RPMI8226 (cell line): ENCODE measurements at regions not wholly inside any gene's neighbourhood (a gene's known extent, or its start where the extent isn't known, plus 50 kb on each side); places are given as distances from the start of the nearest gene placed in this dataset.

Experiments
- DNase-seq: peaks from one replicate; pipeline ENCODE4 v3.0.0-alpha.2; 2015

DNA sequence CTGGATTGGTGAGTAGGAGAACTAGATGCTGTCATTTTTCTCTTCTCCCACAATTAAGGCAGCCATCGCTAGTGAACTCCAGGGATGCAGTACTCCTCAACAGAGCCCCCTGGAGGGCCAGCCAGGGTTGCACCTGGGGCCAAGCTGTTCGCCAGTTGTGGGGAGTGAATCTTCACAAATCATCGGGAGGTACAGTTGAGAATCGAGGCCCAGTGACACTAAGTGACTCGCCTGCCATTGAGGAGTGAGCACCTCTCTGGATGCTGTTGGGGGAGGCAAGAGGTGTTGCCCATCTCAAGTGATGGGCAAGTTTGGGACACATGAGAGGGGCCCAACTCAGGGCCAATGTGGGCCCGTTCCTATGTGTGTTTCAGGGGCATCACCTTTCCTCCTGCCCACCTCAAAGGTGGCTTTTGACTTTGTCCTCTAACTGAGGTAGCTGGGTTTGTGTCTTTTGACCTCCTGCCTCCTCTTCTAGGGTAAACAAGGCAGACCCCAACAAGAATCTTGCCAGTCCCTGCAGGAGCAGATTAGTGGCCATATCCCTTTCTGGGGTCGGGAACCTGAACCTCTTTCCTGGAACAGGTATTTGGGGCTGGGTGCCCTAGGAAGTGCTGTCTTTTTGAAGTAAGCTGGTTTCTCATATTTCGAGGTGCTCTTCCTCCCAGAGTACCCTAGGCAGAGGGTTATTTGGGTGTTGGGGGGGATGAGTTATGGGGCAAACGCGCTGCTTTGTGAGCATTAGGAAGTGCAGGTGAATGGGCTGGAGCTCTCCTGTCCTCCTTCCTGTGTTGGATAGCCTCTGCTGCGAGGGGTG, 181.2 kb downstream of the MACROH2A1 start:
- no peak for DNase-seq

GRCh38 chr5:135216471-135217343, 182.3 kb downstream of the MACROH2A1 start:
- DNase-seq, result no peak

- no peak for DNase-seq
Observed at GRCh38 chr5:135215617-135216470, 181.8 kb upstream of the PITX1 start.

DNA sequence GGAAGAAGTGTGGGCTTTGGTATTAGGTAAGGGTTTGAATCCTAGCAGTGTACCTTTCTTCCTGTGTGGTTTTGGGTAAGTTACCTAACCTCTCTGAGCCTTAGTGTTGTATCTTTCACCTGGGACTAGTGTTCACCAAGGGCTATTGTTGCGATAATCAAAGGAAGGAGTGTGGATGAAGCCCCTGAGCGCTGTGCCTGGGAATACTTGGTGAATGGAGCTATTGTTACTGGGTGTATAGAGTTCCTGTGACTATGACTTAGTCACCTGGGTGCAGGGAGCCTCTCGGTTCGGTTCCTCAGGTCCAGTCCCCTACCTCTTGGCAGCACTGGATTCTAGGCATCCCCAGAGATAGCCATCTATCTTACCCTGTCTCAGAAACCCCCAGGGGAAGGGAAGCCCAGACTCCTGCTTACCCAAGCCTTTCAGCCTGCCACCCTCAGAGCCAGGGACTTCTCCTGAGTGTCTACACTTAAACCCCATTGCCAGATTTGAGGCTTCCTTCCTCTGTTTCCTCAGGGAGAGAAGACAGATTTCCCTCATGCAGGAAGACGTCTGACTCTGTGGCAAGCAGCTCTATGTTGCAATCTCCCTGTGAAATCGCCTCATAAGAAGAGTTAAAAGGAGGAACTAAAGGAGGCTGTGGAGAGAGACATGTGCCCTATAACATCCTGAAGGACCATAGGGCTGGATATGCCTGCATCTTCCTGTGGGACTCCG, 181.0 kb upstream of the PITX1 start:
- no peak for DNase-seq

DNA sequence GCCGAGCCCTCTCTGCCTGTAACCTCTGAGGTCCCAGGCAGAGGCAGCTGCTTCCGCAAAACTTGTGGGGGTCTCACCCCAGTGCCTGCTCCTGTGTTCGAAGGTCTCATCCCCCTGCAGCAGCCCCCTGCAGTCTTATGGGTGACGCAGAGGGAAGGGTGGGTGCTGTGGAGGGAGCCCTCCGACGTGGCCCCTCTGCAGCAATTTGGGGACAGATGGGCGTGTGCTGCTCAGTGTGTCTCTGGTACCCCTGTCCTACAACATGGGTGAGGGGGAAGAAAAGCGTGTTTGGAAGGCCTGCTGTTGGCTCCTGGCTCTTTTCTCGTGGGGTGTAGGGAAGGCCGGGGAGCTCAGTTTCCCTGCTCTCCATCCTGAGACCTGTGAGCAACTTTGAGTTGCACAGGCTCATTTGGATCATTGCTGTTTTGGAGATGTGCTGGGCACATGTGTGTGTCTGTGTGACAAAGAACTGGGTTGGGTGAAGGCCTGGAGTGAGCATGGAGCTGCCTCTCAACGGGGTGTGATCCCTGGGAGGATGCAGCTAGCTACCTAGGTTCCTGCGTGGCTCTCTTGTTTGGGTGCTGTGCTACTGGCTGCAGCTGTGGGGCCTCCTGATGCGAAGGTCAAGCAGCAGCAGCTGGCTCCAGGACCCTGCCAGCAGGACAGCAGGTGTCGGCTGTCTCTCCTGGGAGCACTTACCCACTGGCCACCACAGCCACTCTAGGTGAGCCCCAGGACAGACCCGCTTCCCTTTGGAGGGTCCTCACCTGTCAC, 179.6 kb upstream of the PITX1 start:
- no peak for DNase-seq

DNA sequence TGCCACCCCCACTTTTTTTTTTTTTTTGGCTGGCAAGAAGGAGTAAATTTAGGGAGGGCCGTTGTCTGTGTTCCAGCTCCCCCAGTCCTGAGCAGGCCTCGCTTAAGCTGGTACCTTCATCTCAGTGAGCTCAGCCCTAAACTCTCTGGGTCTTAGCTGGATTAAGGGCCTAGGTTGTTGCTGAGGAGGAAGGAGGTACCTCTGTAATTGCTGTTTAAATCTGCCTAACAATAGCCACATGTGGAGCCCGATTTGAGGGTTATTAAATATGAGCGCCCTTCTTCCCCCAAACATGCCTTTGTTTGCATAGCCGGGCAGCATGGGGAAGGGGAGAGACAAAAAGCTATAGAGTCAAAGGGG, 179.0 kb upstream of the PITX1 start:
- DNase-seq, result no peak

DNA sequence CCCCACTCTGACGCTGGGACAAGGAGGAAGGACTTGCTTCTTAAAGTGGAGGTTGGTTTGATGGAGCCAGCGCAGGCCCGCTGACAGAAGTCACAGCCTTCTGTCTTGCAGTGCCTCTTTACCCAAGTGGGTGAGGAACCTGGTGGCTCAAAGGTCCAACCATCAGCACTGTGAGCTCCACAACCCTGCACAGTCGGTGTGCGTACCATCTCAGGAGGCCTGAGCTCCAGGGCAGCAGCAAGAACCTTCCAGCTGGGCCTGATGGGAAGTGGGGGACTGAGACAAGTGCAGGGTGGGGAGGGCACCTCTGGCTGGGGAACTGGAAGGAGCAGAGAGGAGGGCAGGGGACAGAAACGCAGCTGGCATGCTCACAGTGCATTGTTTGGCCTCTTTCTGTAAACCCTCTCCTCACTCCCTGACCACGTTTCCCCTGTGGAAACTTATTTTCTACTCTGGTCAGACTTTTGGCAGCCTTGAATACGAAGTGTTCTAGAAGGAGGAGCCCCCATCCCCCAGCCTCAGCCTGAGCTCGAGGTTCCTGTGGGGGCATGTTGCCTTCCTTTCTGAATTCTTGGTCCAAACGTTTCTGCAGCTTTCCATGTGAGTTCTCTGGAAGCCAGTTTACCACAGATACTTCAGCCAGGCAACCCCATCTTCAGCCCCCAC, 178.5 kb upstream of the PITX1 start:
- DNase-seq, result no peak

- DNase-seq, result no peak
Observed at GRCh38 chr5:135211791-135212190, 177.8 kb upstream of the PITX1 start.

- no peak for DNase-seq
Observed at GRCh38 chr5:135211083-135211790, 177.2 kb upstream of the PITX1 start.

DNA sequence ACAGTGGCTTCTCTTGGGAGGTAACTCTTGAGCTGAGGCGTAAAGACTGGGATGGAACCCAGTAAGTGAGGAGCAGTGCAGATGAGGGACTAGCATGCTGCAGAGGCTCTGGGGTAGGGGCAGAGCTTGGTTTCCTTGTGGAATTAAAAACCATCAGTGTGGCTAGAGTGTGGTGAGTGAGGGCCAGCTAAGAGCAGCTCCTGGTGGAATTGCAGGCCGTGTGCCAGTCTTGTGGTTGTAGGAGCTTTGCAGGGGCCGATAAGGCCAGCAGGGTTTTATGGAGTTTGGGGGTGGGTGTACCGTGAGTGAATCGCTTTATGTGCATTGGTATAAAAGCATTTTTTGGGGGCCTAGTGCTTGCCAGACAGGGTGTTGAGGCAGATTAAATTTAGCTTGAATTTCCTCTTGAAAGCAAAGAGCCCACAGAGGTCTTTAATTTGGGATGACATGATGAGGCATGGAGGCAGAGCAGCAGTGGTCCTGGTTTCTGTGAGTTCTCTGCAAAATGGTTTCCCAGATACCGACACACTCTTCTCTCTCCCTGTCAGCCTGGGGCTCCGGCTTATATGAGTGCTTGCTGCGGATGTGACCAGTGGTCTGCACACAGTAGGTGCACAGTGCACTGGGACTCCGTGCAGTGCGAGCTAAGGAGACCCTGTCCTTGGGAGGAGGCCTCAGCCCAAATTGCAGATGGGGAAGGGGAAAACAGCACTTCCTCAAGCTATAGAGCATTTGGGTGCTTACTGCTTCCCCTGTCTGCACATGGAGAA, 176.4 kb upstream of the PITX1 start:
- no peak for DNase-seq

DNA sequence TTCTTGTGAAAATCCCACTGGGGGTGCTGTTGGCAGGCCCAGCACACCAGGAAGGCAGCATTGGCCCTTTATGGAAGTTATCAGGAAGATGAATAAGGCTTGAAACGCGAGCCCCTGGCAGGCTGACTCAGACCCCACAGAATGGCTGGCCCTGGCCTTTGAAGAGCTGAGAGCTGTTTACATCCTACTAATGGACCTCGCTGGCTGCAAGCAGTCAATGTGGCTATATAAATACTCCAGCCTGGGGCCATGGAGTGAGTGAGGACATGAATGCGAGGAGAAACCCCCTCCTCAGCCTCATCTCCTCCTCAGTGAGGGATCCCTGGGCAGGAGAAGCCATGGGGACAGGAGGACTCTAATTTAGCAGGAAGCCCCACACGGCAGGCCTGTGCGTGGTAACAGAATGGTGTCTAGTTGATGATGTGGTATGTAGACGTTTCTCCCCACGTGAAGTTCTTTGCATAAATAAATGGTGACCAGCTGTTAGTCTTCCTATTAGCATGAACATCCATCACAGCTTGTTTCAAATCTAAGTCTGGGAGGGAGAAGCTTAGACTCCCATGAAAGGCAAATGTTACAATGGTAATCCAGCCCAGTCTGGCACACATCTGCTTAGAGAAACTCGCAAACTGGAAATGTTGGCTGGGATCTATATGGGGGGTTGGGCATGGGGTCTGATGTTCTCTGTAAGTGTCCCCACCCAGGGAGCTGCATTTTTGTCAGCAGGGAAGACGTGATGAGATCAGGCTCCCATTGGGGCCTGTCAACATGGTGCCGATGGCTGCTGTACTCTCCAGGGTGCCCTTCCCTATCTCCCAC, 175.1 kb upstream of the PITX1 start:
- no peak for DNase-seq

DNA sequence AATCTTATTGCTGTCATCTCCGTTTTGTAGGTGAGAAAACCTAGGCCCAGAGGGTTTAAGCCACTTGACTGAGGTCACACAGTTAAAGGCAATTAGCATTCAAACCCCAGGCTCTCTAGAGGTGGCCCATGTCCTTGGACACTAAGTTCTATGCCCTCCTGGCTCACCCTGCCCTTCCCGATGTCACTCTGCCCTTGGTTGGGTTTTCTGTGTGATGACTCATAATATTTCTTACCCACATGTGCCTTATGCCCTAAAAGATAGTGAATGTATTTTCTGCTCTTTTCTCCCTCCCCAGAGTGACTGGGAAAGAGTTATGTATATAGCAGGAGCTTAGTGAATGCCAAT, 174.5 kb upstream of the PITX1 start:
- DNase-seq, result no peak

DNA sequence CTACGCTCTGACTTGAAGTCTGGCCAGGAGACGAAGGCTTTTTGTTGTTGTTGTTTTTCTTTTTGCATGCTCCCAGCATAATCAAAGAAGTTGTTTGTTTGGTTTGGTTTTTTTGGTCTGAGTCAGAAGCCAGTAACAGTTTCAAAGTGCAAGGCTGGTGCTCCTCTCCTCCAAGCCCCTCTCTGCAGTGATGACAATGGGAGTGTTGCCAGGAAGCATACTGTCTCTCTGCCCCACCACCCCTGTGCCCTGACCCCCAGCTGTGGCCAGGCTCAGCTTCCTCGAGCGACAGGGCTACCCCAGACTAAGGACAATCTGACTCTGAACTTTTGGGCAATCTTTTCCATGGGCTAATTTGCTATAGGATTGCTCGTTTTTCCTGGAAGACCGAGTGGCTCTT, 173.8 kb upstream of the PITX1 start:
- DNase-seq, result no peak

- no peak for DNase-seq
Observed at GRCh38 chr5:135206862-135207261, 172.8 kb upstream of the PITX1 start.

GRCh38 chr5:135205632-135206349, 171.8 kb upstream of the PITX1 start:
- DNase-seq, result no peak

DNA sequence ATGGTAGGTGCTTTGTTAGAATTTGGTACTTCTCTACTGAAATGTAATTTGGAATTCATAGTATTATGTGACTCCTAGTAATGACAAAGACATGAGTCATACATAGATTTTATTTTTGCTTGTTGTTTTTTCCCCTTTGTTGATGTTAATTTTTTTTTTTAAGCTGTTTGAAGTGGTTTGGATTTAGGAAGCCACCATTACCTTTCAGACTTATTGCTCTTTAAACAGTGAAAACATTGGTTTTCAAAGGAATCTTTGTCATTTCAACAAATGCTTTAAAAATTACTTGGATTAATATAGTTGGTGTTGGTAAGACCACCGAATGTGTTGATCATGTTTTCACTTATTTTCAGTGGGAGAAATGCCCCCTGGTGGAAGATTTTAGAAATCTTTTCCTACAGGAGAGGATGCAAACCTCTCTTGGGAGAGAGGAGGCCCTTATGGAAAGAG, 170.1 kb upstream of the PITX1 start:
- DNase-seq, result no peak

DNA sequence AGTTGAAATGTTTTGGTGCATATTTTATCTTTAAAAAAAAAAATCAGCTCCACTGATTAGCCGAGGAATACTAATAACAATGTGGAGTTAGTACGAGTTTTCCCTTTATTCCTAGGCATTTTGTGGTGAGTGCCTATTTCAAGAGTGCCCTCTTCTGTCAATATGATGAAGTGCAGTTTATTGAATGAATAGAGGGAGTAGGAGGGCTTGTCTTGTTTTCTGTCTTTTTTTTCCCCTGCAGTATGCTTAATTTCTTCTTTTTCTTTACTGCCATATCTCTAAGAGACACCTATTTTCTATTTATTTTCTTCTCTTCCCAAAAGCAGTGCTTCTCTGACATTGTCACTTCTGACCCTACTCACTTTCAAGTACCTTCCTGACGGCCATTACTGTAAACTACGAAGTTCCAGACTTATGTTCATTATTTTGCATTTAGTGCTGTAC, 169.6 kb upstream of the PITX1 start:
- DNase-seq, result peak; percentile 28

DNA sequence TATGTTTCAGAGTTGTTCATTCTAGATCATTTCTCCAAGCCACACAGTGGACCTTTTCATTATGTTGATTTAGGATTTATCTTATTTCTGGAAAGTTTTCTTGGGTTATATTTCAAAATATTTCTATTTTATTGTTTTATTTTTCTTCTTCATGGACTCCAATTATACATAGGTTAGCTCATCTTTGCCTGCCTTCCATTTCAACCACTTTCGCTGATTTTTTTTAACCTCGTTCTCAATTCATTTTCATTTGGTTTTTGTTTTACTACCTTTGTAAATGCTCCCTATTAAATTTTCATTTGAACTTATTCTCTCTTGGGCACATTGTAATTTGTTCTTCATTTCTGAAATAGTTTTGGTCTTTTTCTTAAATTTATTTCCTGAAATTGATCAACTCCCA, 169.0 kb upstream of the PITX1 start:
- DNase-seq, result no peak
